ENCODE measurements at regions not wholly inside any gene's neighbourhood (a gene's known extent, or its start where the extent isn't known, plus 50 kb on each side); places are given as distances from the start of the nearest gene placed in this dataset.

DNA sequence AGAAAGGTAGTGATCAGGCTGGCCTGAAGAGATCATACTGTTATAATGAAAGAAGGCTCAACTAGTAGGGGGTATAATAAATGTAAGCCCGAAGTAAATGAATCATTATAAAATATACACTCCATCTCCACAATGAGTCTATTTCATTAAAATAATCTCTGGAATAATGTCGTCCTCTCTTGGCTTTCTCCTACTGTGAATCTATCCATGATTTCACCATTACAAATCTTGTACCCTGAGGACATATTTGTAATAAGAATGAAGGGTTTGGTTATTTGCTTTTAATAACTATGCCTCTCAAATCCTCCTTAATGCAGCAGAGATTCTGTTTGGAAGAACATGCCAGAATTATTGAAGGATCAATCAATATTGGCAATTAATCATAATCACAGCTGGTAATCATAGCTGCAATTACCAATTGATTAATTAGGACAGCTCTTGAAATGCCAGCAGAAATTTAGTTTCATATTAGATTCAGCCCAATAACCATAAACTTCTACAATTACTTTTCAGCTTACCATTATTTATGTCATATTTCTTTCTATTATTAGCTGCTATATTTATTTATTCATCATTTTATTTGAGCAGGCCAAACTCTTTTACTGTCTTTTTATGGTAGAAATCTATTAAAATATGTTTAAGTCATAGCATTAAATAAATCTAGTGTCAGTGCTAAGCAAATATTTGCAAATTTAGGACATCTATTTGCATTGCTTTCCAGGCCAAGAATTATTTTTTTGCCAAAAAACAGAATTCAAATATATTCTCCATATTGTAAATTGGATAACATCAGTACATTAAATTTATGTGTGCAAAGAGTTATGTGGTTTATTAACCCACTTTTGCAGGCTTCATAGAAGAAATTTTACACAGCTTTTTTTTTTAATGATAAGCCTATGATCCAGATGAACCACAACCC is 588.4 kb upstream of the LRRC4C start:
- DNase-seq (ENCODE audit: low read depth): no peak

DNA sequence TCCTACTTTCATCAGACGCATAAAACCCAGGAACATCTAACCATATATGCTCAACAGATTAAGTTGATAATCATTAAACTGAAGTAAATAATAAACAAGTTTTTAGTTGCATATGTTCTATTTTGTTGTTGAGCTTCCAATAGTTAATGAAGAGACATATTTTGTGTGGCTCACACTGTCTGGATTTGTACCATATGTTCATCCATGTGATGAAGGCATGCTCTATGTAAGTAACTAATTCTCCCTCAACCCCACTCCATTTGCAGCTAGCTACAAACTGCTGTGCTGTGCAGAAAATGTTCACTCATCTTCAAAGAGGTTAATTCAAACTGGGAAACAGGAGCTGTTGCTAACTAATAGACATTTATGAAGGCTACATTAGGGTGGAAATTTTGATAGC is 589.7 kb upstream of the LRRC4C start:
- DNase-seq (ENCODE audit: low read depth): no peak

- no peak for DNase-seq (ENCODE audit: low read depth)
Observed at GRCh38 chr11:42049650-42050049, 590.2 kb upstream of the LRRC4C start.

GRCh38 chr11:42054351-42054900 is 595.0 kb upstream of the LRRC4C start:
- no peak for DNase-seq (ENCODE audit: low read depth)

GRCh38 chr11:42055606-42056005 is 596.2 kb upstream of the LRRC4C start:
- DNase-seq (ENCODE audit: low read depth): no peak

GRCh38 chr11:42058794-42059193 is 599.3 kb upstream of the LRRC4C start:
- DNase-seq (ENCODE audit: low read depth): no peak

DNA sequence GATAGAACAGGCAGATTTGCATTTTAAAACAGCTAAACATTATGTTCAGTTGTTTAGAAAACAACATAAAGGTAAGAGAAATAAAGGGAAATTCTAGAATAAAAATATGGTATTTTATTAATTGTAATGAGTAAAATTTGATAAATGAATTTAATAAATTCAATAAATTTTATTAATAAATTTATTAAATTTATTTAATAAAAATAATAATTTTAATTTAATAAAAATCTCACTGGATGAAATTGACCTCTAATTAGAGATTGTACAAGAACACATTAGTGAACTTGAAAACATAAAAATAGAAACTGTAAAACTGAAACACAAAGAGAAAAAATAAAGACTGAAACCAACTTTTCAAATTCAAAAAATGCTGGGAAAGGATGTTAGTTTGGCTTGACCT is 605.7 kb upstream of the LRRC4C start:
- no peak for DNase-seq (ENCODE audit: low read depth)

- DNase-seq (ENCODE audit: low read depth): no peak
Observed at GRCh38 chr11:42066113-42066512, 606.7 kb upstream of the LRRC4C start.

DNA sequence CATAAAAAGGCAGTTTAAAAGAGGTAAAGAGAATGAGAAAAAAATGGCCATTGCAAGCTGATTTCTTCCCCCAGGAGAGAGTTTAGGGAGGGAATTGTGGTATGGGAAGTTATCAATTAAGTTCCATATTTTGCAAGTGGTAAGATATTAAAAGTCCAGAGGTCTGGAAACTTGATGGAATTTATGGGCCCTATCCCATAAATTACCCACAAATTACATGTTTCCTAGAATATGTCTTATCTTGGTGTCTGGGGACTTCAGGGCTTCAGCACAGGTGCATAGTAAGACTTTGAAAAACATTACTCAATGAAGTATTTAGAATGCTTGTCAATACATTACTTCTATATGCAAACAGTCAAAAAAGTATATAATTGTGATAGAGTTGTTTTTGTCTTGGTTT is 614.9 kb upstream of the LRRC4C start:
- DNase-seq (ENCODE audit: low read depth): no peak

GRCh38 chr11:42075180-42075579 is 615.7 kb upstream of the LRRC4C start:
- DNase-seq (ENCODE audit: low read depth): no peak

DNA sequence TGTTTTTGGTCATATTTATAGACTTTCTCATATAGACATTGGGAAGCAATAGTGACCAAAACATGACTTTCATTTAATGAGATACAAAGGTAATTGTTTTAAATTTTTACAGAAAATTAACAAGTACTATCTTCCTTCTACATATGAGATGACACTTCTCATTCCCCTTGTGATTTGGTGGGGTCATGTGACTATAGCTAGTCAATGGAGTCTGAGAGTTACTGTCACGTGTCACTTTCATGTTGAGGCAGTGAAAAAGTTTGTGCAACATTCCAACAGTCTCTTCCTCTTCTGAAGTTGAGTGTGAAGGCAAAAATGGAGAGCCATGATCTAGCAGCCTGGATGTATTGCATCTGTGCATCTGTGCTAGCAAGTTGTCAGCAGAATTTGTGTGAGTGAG is 618.3 kb upstream of the LRRC4C start:
- no peak for DNase-seq (ENCODE audit: low read depth)

GRCh38 chr11:42085736-42086135 is 626.3 kb upstream of the LRRC4C start:
- DNase-seq (ENCODE audit: low read depth): no peak

DNA sequence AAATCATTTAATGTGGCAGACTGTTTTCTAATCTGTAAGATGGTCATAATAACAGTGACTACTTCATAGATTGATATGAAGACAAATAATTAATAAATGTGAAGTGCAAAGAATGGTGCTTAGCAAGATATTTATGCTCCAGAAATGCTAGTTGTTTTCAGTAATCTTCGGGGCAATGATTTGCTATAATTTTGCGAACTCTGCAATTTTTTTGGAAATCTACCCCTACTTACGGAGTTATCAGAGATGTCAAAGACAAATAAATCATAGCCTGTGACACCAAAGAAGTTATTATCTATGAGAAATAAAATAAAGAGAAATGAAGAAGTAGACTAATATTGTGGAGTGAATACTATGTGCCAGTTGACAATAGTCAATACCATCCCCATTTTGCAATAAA is 634.1 kb upstream of the LRRC4C start:
- no peak for DNase-seq (ENCODE audit: low read depth)

DNA sequence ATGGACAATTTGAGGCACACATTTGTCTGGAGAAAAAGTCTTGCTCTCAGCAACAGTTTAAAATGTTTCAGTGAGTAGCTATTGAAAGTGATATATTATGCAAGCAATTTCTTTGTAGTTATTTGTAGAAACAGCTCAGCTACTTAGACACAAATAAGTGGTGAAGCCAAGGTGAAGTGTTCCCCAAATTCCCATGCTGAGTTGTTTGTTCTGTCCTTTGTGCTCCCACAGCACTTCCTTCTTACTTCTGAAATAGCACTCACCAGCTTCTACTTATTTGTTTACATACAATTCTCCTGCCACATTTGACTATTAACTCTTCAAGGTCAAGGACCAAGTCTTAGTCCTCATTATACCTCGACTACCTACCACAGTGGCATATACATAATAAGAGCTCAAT is 638.6 kb upstream of the LRRC4C start:
- no peak for DNase-seq (ENCODE audit: low read depth)

- no peak for DNase-seq (ENCODE audit: low read depth)
Observed at GRCh38 chr11:42112866-42113265, 653.4 kb upstream of the LRRC4C start.

GRCh38 chr11:42114927-42115326 is 655.5 kb upstream of the LRRC4C start:
- DNase-seq (ENCODE audit: low read depth): no peak

DNA sequence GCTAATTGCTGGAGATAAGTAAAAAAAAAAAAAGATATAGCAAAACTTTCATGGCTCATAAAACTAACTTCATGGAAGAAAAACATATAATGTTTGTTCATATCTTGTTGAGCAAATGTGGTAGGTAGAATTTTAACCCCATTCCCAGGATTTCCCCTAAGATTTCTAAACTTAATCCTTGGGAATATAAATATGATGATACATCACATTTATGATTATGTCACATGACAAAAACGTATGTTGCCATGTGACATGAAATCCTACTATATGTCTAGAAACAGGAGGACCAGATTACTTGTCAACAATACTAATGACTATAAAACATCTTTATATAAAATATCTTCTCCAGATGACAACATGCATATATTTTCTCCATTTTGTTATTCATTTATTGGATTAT is 679.0 kb upstream of the LRRC4C start:
- no peak for DNase-seq (ENCODE audit: low read depth)

DNA sequence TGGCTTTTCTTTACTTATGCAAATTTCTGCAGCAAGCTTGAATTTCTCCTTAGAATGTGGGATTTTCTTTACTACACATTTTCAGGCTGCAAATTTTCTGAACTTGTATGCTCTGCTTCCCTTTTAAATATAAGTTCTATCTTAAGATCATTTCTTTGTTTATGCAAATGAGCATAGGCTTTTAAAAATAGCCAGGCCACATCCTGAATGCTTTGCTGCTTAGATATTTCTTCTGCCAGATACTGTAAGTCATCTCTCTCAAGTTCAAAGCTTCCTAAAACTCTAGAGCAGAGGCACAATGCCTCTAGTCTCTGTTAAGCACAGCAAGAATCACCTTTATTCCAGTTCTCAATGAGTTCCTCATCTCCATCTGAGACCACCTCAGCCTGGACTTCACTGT is 685.9 kb upstream of the LRRC4C start:
- no peak for DNase-seq (ENCODE audit: low read depth)

DNA sequence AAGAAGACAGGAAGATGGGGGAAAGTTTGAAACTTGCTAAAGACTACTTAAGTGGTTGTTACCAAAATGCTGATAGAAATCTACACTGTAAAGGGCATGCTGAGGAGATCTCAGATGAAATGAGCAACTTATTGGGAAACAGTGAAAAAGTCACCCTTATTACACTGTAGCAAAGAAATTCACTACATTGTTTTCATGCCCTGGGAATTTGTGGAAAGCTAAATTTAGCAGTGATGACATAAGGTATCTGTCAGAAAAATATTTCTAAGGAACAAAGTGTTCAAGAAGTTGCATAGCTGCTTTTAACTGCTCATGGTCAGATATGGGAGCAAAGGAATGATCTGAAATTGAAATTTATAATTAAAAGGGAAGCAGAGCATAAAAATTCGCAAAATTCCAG is 702.4 kb upstream of the LRRC4C start:
- no peak for DNase-seq (ENCODE audit: low read depth)

DNA sequence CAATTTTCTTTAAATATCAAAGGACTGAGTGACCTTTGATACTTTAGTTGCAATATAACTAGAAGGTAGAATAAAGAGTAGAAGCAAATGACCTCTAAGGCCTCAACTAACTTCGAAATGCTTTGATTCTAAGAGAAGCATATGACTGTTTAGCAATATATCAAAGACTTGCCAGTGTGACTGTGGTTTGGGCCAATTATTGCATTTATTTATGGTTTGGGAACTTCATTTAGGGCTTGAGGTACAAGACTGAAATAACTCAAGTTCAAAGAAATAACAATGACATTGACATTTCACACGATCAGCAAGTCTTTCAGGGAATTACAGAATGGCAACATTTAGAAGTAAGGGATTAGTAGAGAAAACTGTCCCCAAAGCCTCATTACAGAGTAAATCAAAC is 709.7 kb upstream of the LRRC4C start:
- no peak for DNase-seq (ENCODE audit: low read depth)

DNA sequence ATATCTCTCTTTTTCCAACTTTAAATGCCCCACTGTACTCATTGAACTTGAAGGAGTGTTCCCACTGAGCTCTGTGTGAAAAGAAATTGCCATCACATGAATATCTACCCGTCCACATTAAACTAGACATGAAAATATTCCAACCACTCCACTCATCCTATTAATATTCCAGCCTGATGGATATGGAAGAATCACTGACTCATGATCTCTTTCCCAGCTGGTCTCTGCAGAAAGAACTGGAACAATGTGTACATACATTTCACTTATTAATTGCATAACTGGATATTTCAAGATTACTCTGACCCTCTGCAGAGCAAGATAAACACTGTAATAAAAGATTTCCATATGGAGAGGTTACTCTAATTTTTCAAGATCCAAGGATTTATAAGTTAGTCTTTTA is 711.1 kb upstream of the LRRC4C start:
- no peak for DNase-seq (ENCODE audit: low read depth)

DNA sequence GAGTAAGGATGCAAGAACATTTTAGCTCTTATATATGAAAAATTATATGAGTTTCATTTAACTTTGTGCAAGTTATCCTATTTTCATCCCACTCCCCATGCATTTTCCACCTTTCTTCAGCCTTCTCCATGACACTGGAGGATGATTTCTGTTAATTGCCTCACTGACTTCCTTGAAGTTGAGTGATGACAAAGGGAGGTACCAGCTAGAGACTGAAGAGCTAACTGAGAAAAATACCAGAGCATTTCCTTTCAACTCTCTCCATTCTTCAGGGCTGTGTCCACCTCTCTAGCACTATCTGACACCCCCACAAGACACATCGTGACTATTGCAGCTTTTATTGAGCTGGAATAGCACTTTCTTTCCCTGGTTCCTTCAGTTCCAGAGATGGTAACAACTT is 711.6 kb upstream of the LRRC4C start:
- DNase-seq (ENCODE audit: low read depth): no peak

GRCh38 chr11:42172441-42172840 is 713.0 kb upstream of the LRRC4C start:
- DNase-seq (ENCODE audit: low read depth): no peak

DNA sequence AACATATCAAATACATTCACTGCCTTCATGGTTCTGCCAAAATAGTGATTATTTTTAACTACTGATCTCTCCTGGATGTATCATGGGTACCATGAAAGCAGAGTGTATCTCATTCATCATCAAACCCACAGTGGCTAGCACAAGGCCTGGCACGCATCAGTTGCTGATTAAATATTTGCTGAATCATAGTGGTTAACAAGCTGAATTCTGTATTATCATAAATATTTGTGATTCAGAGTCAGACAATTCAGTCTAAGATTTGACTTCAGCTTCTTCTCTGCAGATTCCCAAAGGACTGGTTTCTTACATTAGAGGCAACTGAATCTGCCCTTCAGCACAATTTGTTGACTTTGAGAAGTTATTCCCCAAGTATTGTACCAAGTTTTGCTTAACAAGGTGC is 715.8 kb upstream of the LRRC4C start:
- DNase-seq (ENCODE audit: low read depth): no peak

All from ELR (cell line).